ENCODE measurements at regions not wholly inside any gene's neighbourhood (a gene's known extent, or its start where the extent isn't known, plus 50 kb on each side); places are given as distances from the start of the nearest gene placed in this dataset.

DNA sequence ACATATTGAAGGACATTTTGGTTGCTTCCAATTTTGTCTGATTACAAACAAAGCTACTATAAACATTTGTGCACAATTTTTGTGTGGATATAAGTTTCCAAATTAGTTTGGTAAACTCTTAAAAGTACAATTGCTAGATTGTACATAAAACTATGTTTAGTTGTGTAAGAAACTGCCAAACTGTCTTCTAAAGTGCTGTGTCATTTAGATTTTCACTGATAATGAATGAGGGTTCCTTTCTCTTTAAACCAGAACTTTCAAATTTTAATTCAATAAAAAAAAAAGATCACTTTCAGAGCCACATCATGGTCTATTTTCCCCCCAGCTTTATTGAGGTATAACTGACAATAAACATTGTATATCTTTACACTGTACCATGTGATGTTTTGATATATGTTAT, 74.0 kb upstream of the TRPC7 start:
- H3K27me3 ChIP-seq, result no peaks in the 10 kb centered on the region
- H3K36me3 ChIP-seq, result no peaks in the 10 kb centered on the region
- H3K4me1 ChIP-seq, result no peaks in the 10 kb centered on the region
- H3K9me3 ChIP-seq, result peaks cover 0 to 13% (median 0%) of the 10 kb centered on the region in 4 donors
- H3K27ac ChIP-seq, result no peak overlapping the region
- no peak for DNase-seq (ENCODE audit: low spot score in 2 of 2)
- TF ChIP-seq POLR2A (IDR thresholded peaks at IDR 0.05) (no peak), EP300 (IDR thresholded peaks at IDR 0.05) (no peak)
- TF ChIP-seq, protein P1, sequence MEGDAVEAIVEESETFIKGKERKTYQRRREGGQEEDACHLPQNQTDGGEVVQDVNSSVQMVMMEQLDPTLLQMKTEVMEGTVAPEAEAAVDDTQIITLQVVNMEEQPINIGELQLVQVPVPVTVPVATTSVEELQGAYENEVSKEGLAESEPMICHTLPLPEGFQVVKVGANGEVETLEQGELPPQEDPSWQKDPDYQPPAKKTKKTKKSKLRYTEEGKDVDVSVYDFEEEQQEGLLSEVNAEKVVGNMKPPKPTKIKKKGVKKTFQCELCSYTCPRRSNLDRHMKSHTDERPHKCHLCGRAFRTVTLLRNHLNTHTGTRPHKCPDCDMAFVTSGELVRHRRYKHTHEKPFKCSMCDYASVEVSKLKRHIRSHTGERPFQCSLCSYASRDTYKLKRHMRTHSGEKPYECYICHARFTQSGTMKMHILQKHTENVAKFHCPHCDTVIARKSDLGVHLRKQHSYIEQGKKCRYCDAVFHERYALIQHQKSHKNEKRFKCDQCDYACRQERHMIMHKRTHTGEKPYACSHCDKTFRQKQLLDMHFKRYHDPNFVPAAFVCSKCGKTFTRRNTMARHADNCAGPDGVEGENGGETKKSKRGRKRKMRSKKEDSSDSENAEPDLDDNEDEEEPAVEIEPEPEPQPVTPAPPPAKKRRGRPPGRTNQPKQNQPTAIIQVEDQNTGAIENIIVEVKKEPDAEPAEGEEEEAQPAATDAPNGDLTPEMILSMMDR (IDR thresholded peaks at IDR 0.05), result no peak
- no peak overlapping the region for H3K4me3 ChIP-seq

- no peak for TF ChIP-seq POLR2A (IDR thresholded peaks at IDR 0.05)
- H3K4me1 ChIP-seq, result no peaks in the 10 kb centered on the region
- 93% methylated on average over 6 of the region's 6 CpGs for WGBS, 2 donors
These were observed 70.7 kb upstream of the TRPC7 start for GRCh38 chr5:136435946-136436543.

DNA sequence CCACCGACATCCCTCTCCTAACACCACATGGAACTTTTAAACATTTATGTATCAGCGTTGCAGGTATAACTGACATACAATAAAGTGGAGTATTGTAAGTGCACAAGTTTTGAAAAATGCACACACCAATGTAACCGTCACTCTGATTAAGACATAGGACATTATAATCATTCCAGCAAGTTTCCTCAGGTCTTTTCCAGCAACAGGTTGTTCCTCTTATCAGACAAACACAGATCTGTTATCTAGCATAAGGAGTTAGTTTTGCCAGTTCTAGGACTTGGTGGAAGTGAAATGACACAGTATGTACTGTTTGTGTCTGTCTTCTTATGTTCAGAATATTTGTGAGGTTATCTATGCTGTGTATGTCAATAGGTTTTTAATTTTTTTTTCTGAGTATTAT, 69.5 kb upstream of the TRPC7 start:
- H3K4me3 ChIP-seq, result no peak overlapping the region
- H3K27ac ChIP-seq, result no peak overlapping the region
- no peaks in the 10 kb centered on the region for H3K4me1 ChIP-seq
- H3K36me3 ChIP-seq, result no peaks in the 10 kb centered on the region
- 87 to 90% methylated on average over 3 of the region's 3 CpGs for WGBS, 2 donors
- H3K27me3 ChIP-seq, result no peaks in the 10 kb centered on the region
- H3K9me3 ChIP-seq, result no peaks in the 10 kb centered on the region
- DNase-seq (ENCODE audit: low spot score in 2 of 2), result no peak
- TF ChIP-seq EP300 (IDR thresholded peaks at IDR 0.05) (no peak), POLR2A (IDR thresholded peaks at IDR 0.05) (no peak)
- TF ChIP-seq, protein P1 (IDR thresholded peaks at IDR 0.05), result no peak

More at GRCh38 chr5:136435946-136436543, 70.7 kb upstream of the TRPC7 start:
- H3K27me3 ChIP-seq, result no peaks in the 10 kb centered on the region
- H3K9me3 ChIP-seq, result no peaks in the 10 kb centered on the region
- no peak overlapping the region for H3K27ac ChIP-seq
- no peaks in the 10 kb centered on the region for H3K36me3 ChIP-seq
- H3K4me3 ChIP-seq, result no peak overlapping the region
- DNase-seq (ENCODE audit: low spot score in 2 of 2), result no peak

- H3K4me1 ChIP-seq, result no peaks in the 10 kb centered on the region
- TF ChIP-seq, protein P1 (IDR thresholded peaks at IDR 0.05), result no peak
- TF ChIP-seq POLR2A (IDR thresholded peaks at IDR 0.05) (no peak), EP300 (IDR thresholded peaks at IDR 0.05) (no peak)
- H3K4me3 ChIP-seq, result no peak overlapping the region
- H3K27me3 ChIP-seq, result no peaks in the 10 kb centered on the region
- H3K27ac ChIP-seq, result no peak overlapping the region
- H3K9me3 ChIP-seq, result no peaks in the 10 kb centered on the region
- 80 to 88% methylated on average over 2 of the region's 2 CpGs for whole genome bisulfite sequencing, 2 donors
- DNase-seq (ENCODE audit: low spot score in 2 of 2), result no peak
- no peaks in the 10 kb centered on the region for H3K36me3 ChIP-seq
These were observed 67.4 kb upstream of the TRPC7 start for GRCh38 chr5:136432705-136433104.

- TF ChIP-seq EP300 (IDR thresholded peaks at IDR 0.05) (no peak), POLR2A (IDR thresholded peaks at IDR 0.05) (no peak)
- TF ChIP-seq, protein P1 (IDR thresholded peaks at IDR 0.05), result no peak
These were observed 64.7 kb upstream of the TRPC7 start for GRCh38 chr5:136430081-136430480.

DNA sequence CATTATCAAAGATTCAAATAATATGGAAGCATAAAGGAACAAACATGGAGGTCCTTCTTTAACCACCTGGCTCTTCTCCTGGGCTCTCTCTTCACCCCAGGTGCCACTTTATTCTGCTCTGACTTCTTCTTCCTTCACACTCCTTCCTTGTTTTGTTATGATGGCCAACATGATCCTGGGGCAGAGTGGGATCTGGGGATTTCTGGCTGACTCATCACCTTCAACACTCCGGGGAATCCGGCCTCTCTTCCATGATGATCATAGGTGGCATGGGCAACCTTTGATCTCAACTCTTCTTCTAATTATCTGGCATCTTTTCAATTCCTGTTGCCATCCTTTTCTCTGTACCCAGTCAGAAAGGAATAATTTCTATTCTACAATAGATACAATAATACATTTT, 62.1 kb upstream of the TRPC7 start:
- TF ChIP-seq POLR2A (IDR thresholded peaks at IDR 0.05), result no peak
- TF ChIP-seq EP300 (IDR thresholded peaks at IDR 0.05), result no peak
- TF ChIP-seq, protein P1 (IDR thresholded peaks at IDR 0.05), result no peak
- H3K36me3 ChIP-seq, result no peaks in the 10 kb centered on the region
- H3K27me3 ChIP-seq, result no peaks in the 10 kb centered on the region
- DNase-seq (ENCODE audit: low spot score in 2 of 2), result no peak
- WGBS, 2 donors, result 89 to 90% methylated on average over 2 of the region's 2 CpGs
- no peak overlapping the region for H3K4me3 ChIP-seq
- no peaks in the 10 kb centered on the region for H3K4me1 ChIP-seq
- H3K9me3 ChIP-seq, result no peaks in the 10 kb centered on the region
- no peak overlapping the region for H3K27ac ChIP-seq

More at GRCh38 chr5:136430081-136430480, 64.7 kb upstream of the TRPC7 start:
- Histone ChIP-seq H3K27me3 (no peaks in the 10 kb centered on the region), H3K9me3 (no peaks in the 10 kb centered on the region), H3K4me1 (no peaks in the 10 kb centered on the region), H3K4me3 (no peak overlapping the region), H3K36me3 (no peaks in the 10 kb centered on the region), H3K27ac (no peak overlapping the region)
- DNase-seq (ENCODE audit: low spot score in 2 of 2), result no peak

Data from tibial nerve (tissue), 4 donors.